Skin of body (tissue), 1 donor: ENCODE measurements at regions not wholly inside any gene's neighbourhood (a gene's known extent, or its start where the extent isn't known, plus 50 kb on each side); places are given as distances from the start of the nearest gene placed in this dataset.

Experiments
- DNase-seq: peaks from one replicate; lab custom pipeline; 2025; lab: John Stamatoyannopoulos, UW

DNA sequence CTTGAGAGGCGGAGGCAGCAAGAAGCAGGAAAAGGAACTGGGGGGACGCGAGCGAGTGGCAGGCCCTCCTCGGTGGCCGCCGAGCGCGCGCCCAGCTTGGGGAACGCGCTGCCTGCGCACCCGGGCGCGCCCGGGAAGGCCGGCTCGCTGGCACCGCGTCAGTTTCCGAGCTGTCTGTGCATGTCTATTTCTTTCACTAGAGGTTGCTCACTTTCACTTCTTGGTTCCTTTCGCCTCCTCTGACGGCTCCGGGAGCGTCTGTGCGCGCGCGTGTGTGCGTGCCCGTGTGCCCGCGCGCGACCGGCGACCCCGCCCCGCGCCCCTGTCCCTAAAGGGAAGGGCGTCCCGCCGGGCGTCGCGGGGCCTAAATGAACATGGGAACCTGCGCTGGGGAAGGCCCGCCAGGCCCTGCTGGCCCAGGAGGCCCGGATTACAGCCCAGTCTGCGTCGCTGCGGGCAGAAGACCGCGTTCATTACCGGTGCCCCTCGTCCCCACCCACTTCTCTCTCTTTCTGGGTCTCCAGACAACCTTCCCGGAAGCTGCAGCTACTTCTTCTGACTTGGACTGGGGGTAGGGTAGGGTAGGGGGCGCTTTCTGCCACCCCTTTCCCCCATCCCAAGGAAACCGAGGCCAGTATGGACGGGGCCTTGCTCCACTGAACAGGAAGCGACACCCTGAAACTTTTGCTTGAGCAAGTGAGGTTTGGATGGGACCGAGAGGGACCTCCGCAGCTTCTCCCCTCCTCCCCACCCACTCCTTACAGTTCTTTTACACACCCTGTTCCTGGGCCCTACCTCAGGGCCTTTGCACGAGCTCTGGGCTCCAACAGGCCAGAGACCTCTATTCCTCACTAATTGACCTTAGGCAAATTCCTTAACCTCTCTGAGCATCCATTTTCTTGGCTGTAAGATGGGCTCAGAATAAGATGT lies 205.8 kb upstream of the IER5L start:
- peak; percentile 87 for DNase-seq

DNA sequence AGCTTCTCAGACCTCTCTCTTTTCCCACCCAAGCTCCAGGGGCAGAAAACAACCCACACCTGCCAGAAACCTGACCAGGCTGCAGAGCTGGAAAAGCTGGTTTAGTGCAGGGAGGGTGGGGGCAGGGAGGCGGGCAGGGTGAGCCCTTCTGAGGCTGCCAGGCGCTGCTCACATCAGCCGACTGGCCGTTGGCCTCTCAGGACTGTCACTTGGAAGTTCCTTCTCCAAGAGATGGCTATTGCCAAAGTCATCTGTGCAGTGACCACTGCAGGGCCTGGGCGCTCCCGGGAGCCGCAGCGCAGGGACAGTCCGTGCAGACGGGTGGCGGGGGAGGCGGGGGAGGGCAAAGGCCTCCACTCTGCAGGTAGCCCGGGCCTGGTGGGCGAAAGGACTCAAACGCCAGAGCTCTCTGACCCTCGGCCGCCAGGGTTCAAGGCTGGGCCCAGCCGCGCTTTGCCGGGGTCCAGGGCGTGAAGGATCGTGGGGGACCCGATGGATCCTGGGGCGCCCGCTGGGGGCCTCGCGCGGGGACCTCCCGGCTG lies 205.0 kb upstream of the IER5L start:
- DNase-seq: no peak

GRCh38 chr9:129382281-129383018 lies 204.4 kb upstream of the IER5L start:
- no peak for DNase-seq

DNA sequence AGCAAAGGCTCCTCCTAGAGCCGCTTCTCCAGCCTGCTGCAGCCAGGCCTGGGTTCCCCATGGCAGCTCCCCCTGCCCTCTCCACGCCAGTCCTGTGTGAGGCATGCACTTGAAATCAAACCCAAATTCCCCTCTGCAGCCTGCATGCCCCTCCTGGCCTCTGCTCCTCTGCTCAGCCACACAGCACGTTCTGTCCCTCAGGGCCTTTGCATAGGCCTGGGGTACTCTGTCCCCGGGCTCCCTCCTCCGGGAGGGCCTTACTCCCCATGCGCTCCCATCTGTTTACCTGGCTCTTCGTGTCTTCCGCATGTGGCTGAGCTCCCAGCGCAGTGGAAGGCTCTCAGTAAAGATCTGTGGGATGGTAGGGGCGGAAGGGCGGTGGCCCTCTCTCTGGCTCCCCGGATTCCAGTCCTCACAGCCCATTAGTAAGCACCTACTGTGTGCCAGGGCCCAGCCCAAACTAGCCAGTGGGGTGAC lies 203.5 kb upstream of the IER5L start:
- DNase-seq: no peak

GRCh38 chr9:129380961-129381401 lies 202.9 kb upstream of the IER5L start:
- DNase-seq: no peak

DNA sequence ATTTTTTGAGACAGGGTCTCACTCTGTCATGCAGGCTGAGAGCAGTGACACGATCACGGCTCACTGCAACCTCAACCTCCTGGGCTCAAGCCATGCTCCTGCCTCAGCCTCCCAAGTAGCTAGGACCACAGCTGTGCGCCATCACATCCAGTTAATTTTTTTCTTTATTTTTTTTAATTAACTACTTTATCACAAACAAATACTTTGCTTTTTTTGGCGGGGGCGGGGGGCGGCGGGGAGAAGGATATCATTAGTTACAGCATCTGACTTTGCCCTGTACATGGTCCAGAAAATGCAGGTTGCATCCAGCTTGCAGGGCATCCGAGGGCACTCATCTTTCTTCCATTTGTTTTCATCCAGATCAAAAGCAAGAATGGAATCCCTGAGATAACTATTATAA lies 201.8 kb upstream of the IER5L start:
- no peak for DNase-seq

- DNase-seq: no peak
Measured at GRCh38 chr9:129379181-129379836, 201.2 kb upstream of the IER5L start.

- DNase-seq: no peak
Measured at GRCh38 chr9:129377931-129378661, 200.0 kb upstream of the IER5L start.

DNA sequence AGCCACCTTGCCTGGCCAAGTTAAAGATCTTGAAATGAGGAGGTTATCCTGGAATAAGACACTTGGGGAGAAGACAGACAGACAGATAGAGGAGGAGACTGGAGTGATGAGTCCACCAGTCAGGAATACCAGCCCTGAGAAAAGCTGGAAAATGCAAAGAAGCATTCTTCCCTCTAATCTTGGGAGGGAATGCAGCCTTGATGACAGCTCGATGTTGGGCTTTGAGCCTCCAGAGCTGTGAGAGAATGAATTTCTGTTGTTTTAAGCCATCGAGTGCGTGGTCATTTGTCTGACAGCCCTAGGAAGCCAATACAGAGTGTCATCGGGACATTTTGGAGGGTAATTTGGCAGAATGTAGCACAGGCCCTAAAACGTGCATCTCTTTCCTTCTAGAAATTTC lies 199.1 kb upstream of the IER5L start:
- no peak for DNase-seq

DNA sequence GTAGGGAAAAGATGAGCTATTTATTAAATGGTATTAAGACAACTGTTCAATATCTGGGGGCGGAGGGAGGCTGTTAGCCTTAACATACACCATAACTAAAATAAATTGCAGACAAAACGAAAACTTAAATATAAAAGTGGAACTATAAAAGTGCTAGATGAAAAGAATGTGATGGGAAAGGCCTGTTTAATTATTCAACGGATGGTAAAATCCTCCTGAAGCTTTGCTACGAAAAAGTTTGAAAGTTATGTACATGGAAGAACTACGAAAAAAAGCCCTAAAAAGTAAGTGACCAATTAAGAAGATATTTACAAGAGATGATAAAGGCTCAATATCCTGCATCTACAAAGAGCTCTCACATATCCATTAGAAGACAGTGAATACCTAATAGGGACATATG lies 197.8 kb upstream of the IER5L start:
- DNase-seq: no peak

DNA sequence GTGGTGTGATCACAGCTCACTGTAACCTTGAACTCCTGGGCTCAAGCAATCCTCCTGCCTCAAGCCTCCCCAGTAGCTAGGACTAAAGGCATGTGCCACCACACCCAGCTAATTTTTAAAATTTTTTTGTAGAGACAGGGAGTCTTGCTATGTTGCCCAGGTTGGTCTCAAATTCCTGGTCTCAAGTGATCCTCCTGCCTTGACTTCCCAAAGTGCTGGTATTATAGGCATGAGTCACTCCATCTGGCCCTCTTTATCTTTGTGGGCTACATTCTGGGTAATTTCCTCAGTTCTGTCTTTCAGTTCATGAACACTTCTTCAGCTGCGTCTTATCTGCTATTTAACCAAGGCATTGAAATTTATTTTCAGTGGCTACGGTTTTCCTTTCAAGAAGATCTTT lies 196.6 kb upstream of the IER5L start:
- no peak for DNase-seq

DNA sequence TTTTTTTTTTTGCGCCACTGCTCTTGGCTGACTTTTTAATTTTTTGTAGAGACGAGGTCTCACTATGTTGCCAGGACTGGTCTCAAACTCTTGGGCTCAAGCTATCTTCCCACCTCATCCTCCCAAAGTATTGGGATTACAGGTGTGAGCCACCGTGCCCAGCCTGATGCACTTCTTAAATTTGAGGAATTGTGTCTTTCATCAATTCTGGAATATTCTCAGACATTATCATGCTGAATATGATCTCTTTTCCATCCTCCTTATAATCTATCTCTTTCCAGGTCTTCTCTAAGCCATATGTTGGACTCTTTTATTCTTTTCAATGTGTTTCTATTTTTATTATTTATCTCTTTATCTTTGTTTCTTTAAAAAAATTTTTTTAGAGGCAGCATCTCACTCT lies 196.2 kb upstream of the IER5L start:
- no peak for DNase-seq

- no peak for DNase-seq
Measured at GRCh38 chr9:129373361-129373760, 195.3 kb upstream of the IER5L start.

DNA sequence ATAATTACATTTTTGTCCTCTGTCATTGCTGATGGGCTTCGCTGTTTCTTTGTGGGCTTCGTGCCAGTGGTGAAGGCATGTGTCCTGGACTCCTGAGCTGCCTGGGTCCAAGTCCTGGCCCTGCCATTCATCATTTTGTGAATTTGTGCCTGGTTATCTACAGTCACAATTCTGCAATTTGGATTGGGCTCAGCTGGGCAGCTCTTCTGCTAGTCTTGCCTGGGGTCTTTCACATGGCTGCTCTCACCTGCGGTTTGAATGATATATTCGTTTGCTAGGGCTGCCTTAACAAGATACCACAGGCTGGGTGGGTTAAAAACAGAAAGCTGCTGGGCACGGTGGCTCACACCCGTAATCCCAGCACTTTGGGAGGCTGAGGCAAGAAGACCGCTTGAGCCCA lies 192.7 kb upstream of the IER5L start:
- DNase-seq: no peak

DNA sequence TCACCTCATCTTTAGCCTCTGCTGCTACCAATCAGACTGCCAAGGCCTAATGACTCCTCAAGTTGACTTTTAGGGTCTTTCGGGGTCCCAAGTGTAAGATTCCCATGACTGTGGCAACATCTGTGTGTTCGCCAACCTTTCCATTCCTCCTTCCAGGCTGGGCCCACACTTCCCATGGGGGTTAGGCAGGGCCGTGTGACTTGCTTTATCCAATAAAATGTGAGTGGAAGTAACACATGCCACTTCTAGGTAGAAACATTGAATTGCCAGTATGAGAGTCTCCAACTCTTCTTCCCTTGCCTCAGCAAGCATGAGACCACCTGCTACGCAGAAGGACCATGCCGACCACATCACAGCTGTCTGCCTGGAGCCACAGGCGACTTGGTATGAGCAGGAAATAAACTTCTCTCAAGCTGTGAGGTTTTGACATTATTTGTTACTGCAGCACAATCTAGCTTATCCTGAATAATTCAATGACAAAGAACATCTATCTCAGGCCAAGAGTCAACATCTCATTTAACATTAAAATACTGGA lies 190.4 kb upstream of the IER5L start:
- DNase-seq: no peak

GRCh38 chr9:129367287-129367686 lies 189.2 kb upstream of the IER5L start:
- DNase-seq: no peak

DNA sequence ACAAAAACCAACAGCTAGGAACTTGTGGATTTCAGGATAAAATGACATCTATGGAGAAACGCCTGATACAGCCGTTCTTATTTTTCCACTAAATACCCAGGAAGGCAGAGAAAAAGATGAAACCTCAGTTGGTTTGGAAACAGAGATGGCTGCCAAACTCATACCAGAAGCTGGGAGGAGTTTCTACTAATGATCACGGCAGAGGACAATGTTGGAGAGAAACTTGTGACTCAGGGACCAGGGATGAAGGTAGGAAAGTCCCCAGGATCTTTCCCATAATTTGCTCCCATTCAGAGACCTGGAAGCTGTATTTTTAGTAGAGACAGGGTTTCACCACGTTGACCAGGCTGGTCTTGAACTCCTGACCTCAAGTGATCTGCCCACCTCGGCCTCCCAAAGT lies 187.1 kb upstream of the IER5L start:
- no peak for DNase-seq

GRCh38 chr9:129363216-129363873 lies 185.3 kb upstream of the IER5L start:
- DNase-seq: no peak

- DNase-seq: no peak
Measured at GRCh38 chr9:129362287-129363000, 184.4 kb upstream of the IER5L start.

GRCh38 chr9:129361196-129361595 lies 183.1 kb upstream of the IER5L start:
- no peak for DNase-seq
